HEK293 (cell line): ENCODE measurements at regions not wholly inside any gene's neighbourhood (a gene's known extent, or its start where the extent isn't known, plus 50 kb on each side); places are given as distances from the start of the nearest gene placed in this dataset.

Experiments used
- ZNF398 ChIP-seq: fragments of 450-650 bp; formaldehyde crosslinking; IDR thresholded peaks from 2 replicates; pipeline ENCODE4 v1.5.1; 2017; ENCODE audit warnings: missing biosample characterization, missing genetic modification characterization
- TF ChIP-seq, protein P1 (sequence below): IDR thresholded peaks from 2 replicates; pipeline ENCODE4 v1.6.1; 2011; ENCODE audit warnings: mild to moderate bottlenecking, low read depth, low read length, borderline replicate concordance
- TF ChIP-seq, protein P2 (sequence below): fragments of 450-650 bp; formaldehyde crosslinking; IDR thresholded peaks from 2 replicates; pipeline ENCODE4 v1.5.1; 2016; ENCODE audit warnings: missing biosample characterization, missing genetic modification characterization

DNA sequence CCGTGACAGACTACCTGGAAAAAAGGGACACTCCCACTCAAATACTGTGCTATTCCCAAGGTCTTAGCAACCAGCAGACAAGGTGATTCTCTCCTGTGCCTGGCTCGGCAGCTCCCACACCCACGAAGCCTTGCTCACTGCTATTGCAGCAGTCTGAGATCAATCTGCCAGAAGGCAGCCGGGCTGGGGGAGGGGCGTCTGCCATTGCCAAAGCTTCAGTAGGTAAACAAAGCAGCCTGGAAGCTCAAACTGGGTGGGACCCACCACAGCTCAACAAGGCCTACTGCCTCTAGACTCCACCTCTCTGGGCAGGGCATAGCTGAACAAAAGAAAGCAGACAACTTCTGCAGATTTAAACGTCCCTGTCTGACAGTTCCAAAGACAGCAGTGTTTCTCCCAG, 128.4 kb upstream of the SETMAR start:
- TF ChIP-seq, protein P1, sequence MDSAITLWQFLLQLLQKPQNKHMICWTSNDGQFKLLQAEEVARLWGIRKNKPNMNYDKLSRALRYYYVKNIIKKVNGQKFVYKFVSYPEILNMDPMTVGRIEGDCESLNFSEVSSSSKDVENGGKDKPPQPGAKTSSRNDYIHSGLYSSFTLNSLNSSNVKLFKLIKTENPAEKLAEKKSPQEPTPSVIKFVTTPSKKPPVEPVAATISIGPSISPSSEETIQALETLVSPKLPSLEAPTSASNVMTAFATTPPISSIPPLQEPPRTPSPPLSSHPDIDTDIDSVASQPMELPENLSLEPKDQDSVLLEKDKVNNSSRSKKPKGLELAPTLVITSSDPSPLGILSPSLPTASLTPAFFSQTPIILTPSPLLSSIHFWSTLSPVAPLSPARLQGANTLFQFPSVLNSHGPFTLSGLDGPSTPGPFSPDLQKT: no peak
- TF ChIP-seq, protein P2, sequence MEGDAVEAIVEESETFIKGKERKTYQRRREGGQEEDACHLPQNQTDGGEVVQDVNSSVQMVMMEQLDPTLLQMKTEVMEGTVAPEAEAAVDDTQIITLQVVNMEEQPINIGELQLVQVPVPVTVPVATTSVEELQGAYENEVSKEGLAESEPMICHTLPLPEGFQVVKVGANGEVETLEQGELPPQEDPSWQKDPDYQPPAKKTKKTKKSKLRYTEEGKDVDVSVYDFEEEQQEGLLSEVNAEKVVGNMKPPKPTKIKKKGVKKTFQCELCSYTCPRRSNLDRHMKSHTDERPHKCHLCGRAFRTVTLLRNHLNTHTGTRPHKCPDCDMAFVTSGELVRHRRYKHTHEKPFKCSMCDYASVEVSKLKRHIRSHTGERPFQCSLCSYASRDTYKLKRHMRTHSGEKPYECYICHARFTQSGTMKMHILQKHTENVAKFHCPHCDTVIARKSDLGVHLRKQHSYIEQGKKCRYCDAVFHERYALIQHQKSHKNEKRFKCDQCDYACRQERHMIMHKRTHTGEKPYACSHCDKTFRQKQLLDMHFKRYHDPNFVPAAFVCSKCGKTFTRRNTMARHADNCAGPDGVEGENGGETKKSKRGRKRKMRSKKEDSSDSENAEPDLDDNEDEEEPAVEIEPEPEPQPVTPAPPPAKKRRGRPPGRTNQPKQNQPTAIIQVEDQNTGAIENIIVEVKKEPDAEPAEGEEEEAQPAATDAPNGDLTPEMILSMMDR (tag by site-specific recombination): no peak
- TF ChIP-seq ZNF398 (tag by site-specific recombination): no peak
